SK-N-SH (cell line): ENCODE measurements at regions not wholly inside any gene's neighbourhood (a gene's known extent, or its start where the extent isn't known, plus 50 kb on each side); places are given as distances from the start of the nearest gene placed in this dataset.

ENCODE experiments used
- CTCF ChIA-PET: fragments of 300-600, 350-600 bp; formaldehyde crosslinking; extraction: SDS; loops from one replicate; lab custom pipeline; 2021; lab: Yijun Ruan, JAX
- POLR2A ChIA-PET: fragments of 350-600 bp; sonication (Branson Sonifier 250); formaldehyde crosslinking; extraction: SDS; loops from one replicate; lab custom pipeline; 2020; ENCODE audit warnings: antibody characterized with exemption, inconsistent platforms; lab: Yijun Ruan, JAX
- DNase-seq: peaks from one replicate; pipeline ENCODE4 v3.0.0; 2012
- H2AFZ ChIP-seq: fragments of 200-600 bp; sonication (generic); 2 replicates; pipeline ENCODE4 v1.8.1; 2016; ENCODE audit warnings: antibody characterized with exemption, mild to moderate bottlenecking, low read depth
- H3F3A ChIP-seq: fragments of 200-600 bp; sonication (generic); replicated peaks from 2 replicates; pipeline ENCODE3; 2016; ENCODE audit warnings: antibody characterized with exemption, mild to moderate bottlenecking; ENCODE audit not compliant: insufficient read depth
- H3K27ac ChIP-seq, 2 experiments: fragments of 200-500 bp in 1 of 2; fragments of 200-600 bp in 1 of 2; sonication (Bioruptor generic) in 1 of 2; sonication (generic), shearing (Covaris generic) in 1 of 2; 2 replicates each; pipeline versions ENCODE4 v1.5.1 to v1.6.1; 2014 to 2016; ENCODE audit warnings: low read depth in 2 of 2, inconsistent platforms in 1 of 2, low read length in 1 of 2, mild to moderate bottlenecking in 1 of 2, mixed read lengths in 1 of 2
- H3K27me3 ChIP-seq: fragments of 200-600 bp; sonication (generic), shearing (Covaris generic); 2 replicates; pipeline ENCODE4 v1.6.1; 2016; ENCODE audit warnings: mixed run types; ENCODE audit not compliant: insufficient read depth
- H3K36me3 ChIP-seq, 2 experiments: fragments of 200-500 bp in 1 of 2; fragments of 200-600 bp in 1 of 2; sonication (Bioruptor generic) in 1 of 2; sonication (generic) in 1 of 2; replicated peaks in 1 of 2; 2 replicates each; pipeline versions ENCODE3 to v1.5.1; 2014 to 2016; ENCODE audit warnings: low read length in 1 of 2, mild to moderate bottlenecking in 1 of 2; ENCODE audit not compliant: insufficient read depth in 2 of 2, control insufficient read depth in 1 of 2
- H3K4me1 ChIP-seq, 2 experiments: fragments of 200-500 bp in 1 of 2; fragments of 200-600 bp in 1 of 2; sonication (Bioruptor generic) in 1 of 2; sonication (generic), shearing (Covaris generic) in 1 of 2; 2 replicates each; pipeline versions ENCODE4 v1.5.1 to v1.6.1; 2014 to 2016; ENCODE audit warnings: low read depth in 1 of 2, low read length in 1 of 2, mixed run types in 1 of 2; ENCODE audit not compliant: insufficient read depth in 2 of 2, control insufficient read depth in 1 of 2
- H3K4me2 ChIP-seq: fragments of 200-600 bp; sonication (generic), shearing (Covaris generic); 2 replicates; pipeline ENCODE4 v1.6.1; 2017; ENCODE audit warnings: mixed run types
- H3K4me3 ChIP-seq, 2 experiments: fragments of 200-500 bp in 1 of 2; fragments of 200-600 bp in 1 of 2; sonication (Bioruptor generic) in 1 of 2; sonication (generic), shearing (Covaris generic) in 1 of 2; 2 replicates each; pipeline versions ENCODE4 v1.5.1 to v1.8.1; 2014 to 2016; ENCODE audit warnings: low read depth in 2 of 2, inconsistent platforms in 1 of 2, low read length in 1 of 2, mild to moderate bottlenecking in 1 of 2, mixed read lengths in 1 of 2, moderate library complexity in 1 of 2
- H3K79me2 ChIP-seq: fragments of 200-600 bp; sonication (generic); 2 replicates; pipeline ENCODE4 v1.8.1; 2017; ENCODE audit warnings: mild to moderate bottlenecking; ENCODE audit not compliant: insufficient read depth
- H3K9ac ChIP-seq: fragments of 200-600 bp; sonication (generic); 2 replicates; pipeline ENCODE4 v1.6.1; 2017; ENCODE audit warnings: mixed run types
- H3K9me2 ChIP-seq: fragments of 200-600 bp; sonication (generic); 2 replicates; pipeline ENCODE4 v1.6.1; 2017; ENCODE audit warnings: mixed run types
- H3K9me3 ChIP-seq: fragments of 200-600 bp; sonication (generic); 2 replicates; pipeline ENCODE4 v1.6.1; 2017; ENCODE audit warnings: mixed run types, mild to moderate bottlenecking, moderate library complexity
- H4K20me1 ChIP-seq: fragments of 200-600 bp; sonication (generic); 2 replicates; pipeline ENCODE4 v1.6.1; 2017; ENCODE audit warnings: mild to moderate bottlenecking, mixed run types; ENCODE audit not compliant: insufficient read depth
- ELF1 ChIP-seq: IDR thresholded peaks from 2 replicates; pipeline ENCODE4 v1.4.0; 2012
- EP300 ChIP-seq, 2 experiments: IDR thresholded peaks; 2 replicates each; pipeline versions ENCODE4 v1.4.0 to v1.6.1; 2012; ENCODE audit warnings: borderline replicate concordance in 1 of 2, low read depth in 1 of 2, low read length in 1 of 2
- EZH2phosphoT487 ChIP-seq: fragments of 200-600 bp; sonication (generic); IDR thresholded peaks from 2 replicates; pipeline ENCODE4 v1.6.1; 2017; ENCODE audit warnings: low read depth, mixed run types, mild to moderate bottlenecking, antibody characterized with exemption, moderate library complexity, borderline replicate concordance
- FOSL2 ChIP-seq: IDR thresholded peaks from 2 replicates; pipeline ENCODE4 v1.4.0; 2012; ENCODE audit warnings: low read depth, mild to moderate bottlenecking, moderate library complexity, borderline replicate concordance
- FOXJ3 ChIP-seq: sonication (generic); formaldehyde crosslinking; IDR thresholded peaks from 2 replicates; pipeline ENCODE4 v1.5.1; 2020; ENCODE audit warnings: mild to moderate bottlenecking, missing genetic modification reagents
- GABPA ChIP-seq: IDR thresholded peaks from 2 replicates; pipeline ENCODE4 v1.4.0; 2012; ENCODE audit warnings: low read depth, mild to moderate bottlenecking
- GATA2 ChIP-seq: sonication (generic); formaldehyde crosslinking; IDR thresholded peaks from 2 replicates; pipeline ENCODE4 v1.5.0; 2020; ENCODE audit warnings: mild to moderate bottlenecking, missing genetic modification reagents
- MEF2A ChIP-seq: IDR thresholded peaks from 2 replicates; pipeline ENCODE4 v1.4.0; 2012; ENCODE audit warnings: low read depth, borderline replicate concordance
- MXI1 ChIP-seq: IDR thresholded peaks from 2 replicates; pipeline ENCODE4 v1.6.1; 2012; ENCODE audit warnings: mild to moderate bottlenecking, low read depth, low read length, improper control_type of control experiment
- NFIC ChIP-seq: IDR thresholded peaks from 2 replicates; pipeline ENCODE4 v1.4.0; 2012; ENCODE audit warnings: borderline replicate concordance
- NRF1 ChIP-seq: IDR thresholded peaks from 2 replicates; pipeline ENCODE4 v1.6.1; 2012; ENCODE audit warnings: low read depth, mild to moderate bottlenecking, low read length
- RCOR1 ChIP-seq: fragments of 150-350 bp; IDR thresholded peaks from 2 replicates; pipeline ENCODE4 v1.6.1; 2017; ENCODE audit warnings: antibody characterized with exemption, low read length
- SIN3A ChIP-seq: IDR thresholded peaks from 2 replicates; pipeline ENCODE4 v1.6.1; 2012; ENCODE audit warnings: low read depth, mild to moderate bottlenecking, low read length, moderate library complexity, borderline replicate concordance
- SMC3 ChIP-seq: IDR thresholded peaks from 2 replicates; pipeline ENCODE4 v1.6.1; 2012; ENCODE audit warnings: low read depth, low read length, improper control_type of control experiment
- TCF12 ChIP-seq: IDR thresholded peaks from 2 replicates; pipeline ENCODE4 v1.4.0; 2012
- YY1 ChIP-seq: IDR thresholded peaks from 2 replicates; pipeline ENCODE4 v1.4.0; 2012; ENCODE audit warnings: low read depth, mild to moderate bottlenecking
- WGBS: methylation state at CpG from one replicate; pipeline ENCODE4 v1.1.6; 2017; ENCODE audit warnings: low lambda C conversion rate; 5-methylcytosine and 5-hydroxymethylcytosine counted together
- TF ChIP-seq, protein P1 (sequence below): IDR thresholded peaks from 2 replicates; pipeline ENCODE4 v1.4.0; 2012; ENCODE audit warnings: low read depth, borderline replicate concordance
- TF ChIP-seq, protein P2 (sequence below): IDR thresholded peaks from 2 replicates; pipeline ENCODE4 v1.4.0; 2012; ENCODE audit warnings: low read depth, borderline replicate concordance
- TF ChIP-seq, protein P3 (sequence below): fragments of 150-350 bp; IDR thresholded peaks from 2 replicates; pipeline ENCODE4 v1.6.1; 2017; ENCODE audit warnings: antibody characterized with exemption, low read length, low read depth, borderline replicate concordance
- TF ChIP-seq, protein P4 (sequence below): IDR thresholded peaks from 2 replicates; pipeline ENCODE4 v1.6.1; 2012; ENCODE audit warnings: mild to moderate bottlenecking, low read depth, low read length, moderate library complexity

DNA sequence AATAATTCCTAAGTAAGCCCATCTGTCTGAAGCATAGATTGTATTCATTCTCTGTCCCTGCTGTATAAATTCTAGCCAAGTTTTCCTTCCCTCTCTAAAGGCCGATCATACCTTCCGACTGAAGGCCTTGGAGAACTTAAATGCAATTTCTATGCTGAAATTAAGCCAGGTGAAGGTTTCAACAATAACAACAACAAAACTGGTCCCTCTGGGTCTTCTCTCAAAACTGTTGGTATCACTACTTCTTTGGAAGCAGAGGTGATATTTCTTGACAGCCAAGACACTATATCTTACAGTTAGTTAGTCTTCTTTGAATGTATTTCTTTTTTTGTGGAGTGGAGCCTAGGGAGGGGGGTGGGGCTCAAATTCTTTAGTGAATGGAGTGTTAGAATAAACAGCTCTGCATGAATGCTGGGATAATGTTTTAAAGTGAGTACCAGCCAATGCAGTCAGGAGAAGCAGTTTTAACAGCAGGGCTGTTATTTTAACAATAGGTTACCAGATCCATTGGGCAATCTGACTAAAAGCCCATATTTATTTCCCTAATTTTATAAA is 508.9 kb downstream of the EBF1 start:
- no peaks in the 10 kb centered on the region for H3F3A ChIP-seq
- no peak overlapping the region for H3K4me2 ChIP-seq
- H3K79me2 ChIP-seq = no peaks in the 10 kb centered on the region
- H3K27ac ChIP-seq = no peak overlapping the region
- no peaks in the 10 kb centered on the region for H3K9me2 ChIP-seq
- no peaks in the 10 kb centered on the region for H4K20me1 ChIP-seq
- POLR2A ChIA-PET = no interaction called here
- CTCF ChIA-PET = interaction anchor here (0.9 kb wide), 2 partner anchors 416 to 516 kb away, joined by 3 read pairs; no protein-coding TSS in a partner anchor
- no peak overlapping the region for H2AFZ ChIP-seq
- TF ChIP-seq NRF1 (no peak), YY1 (no peak), EZH2phosphoT487 (no peak), FOSL2 (no peak), GABPA (no peak), SIN3A (no peak), EP300 (IDR thresholded peaks at IDR 0.05; ENCODE audit: borderline replicate concordance in 1 of 2, low read depth in 1 of 2, low read length in 1 of 2) (no peak)
- TF ChIP-seq, protein P1, sequence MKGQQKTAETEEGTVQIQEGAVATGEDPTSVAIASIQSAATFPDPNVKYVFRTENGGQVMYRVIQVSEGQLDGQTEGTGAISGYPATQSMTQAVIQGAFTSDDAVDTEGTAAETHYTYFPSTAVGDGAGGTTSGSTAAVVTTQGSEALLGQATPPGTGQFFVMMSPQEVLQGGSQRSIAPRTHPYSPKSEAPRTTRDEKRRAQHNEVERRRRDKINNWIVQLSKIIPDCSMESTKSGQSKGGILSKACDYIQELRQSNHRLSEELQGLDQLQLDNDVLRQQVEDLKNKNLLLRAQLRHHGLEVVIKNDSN = no peak
- TF ChIP-seq, protein P2, sequence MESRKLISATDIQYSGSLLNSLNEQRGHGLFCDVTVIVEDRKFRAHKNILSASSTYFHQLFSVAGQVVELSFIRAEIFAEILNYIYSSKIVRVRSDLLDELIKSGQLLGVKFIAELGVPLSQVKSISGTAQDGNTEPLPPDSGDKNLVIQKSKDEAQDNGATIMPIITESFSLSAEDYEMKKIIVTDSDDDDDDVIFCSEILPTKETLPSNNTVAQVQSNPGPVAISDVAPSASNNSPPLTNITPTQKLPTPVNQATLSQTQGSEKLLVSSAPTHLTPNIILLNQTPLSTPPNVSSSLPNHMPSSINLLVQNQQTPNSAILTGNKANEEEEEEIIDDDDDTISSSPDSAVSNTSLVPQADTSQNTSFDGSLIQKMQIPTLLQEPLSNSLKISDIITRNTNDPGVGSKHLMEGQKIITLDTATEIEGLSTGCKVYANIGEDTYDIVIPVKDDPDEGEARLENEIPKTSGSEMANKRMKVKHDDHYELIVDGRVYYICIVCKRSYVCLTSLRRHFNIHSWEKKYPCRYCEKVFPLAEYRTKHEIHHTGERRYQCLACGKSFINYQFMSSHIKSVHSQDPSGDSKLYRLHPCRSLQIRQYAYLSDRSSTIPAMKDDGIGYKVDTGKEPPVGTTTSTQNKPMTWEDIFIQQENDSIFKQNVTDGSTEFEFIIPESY = no peak
- no peak for DNase-seq
- no peaks in the 10 kb centered on the region for H3K36me3 ChIP-seq
- no peak overlapping the region for H3K4me3 ChIP-seq
- 51% methylated on average over 2 of the region's 2 CpGs for WGBS
- no peaks in the 10 kb centered on the region for H3K9me3 ChIP-seq
- H3K9ac ChIP-seq = no peak overlapping the region
- H3K27me3 ChIP-seq = no peaks in the 10 kb centered on the region
- peaks cover 0 to 3% of the 10 kb centered on the region in 2 experiments; a peak in 2 of 4 replicates for H3K4me1 ChIP-seq

DNA sequence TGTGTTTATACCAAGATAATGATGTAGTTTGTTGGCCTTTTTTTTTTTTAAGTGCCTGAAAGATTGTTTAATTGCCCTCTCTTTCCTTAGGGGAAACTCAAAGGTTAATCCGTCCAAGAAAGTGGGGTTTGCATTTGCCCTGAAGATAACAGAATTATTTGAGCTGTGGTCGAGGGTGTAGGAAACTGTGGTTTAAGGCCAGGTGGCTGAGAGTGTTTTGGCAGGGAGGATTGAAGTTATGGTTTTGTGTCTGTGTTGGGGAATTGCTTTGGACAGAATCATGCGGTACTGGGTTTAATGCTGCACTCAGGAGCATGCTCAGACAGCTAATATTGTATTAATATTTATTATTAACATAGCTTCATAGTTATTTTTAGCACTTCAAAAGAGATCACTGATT is 509.8 kb downstream of the EBF1 start:
- DNase-seq = no peak
- H3F3A ChIP-seq = no peaks in the 10 kb centered on the region
- H3K4me1 ChIP-seq = peaks cover 0 to 3% of the 10 kb centered on the region in 2 experiments; a peak in 2 of 4 replicates
- H3K9me3 ChIP-seq = no peaks in the 10 kb centered on the region
- ChIA-PET CTCF (interaction anchor here (0.9 kb wide), 1 partner anchor 515 kb away, joined by 3 read pairs; no protein-coding TSS in a partner anchor), POLR2A (no interaction called here)
- H3K79me2 ChIP-seq = no peaks in the 10 kb centered on the region
- no peaks in the 10 kb centered on the region for H3K9me2 ChIP-seq
- no peaks in the 10 kb centered on the region for H3K36me3 ChIP-seq
- 31% methylated on average over 3 of the region's 3 CpGs for WGBS
- H4K20me1 ChIP-seq = no peaks in the 10 kb centered on the region
- no peak overlapping the region for H3K4me2 ChIP-seq
- H3K27ac ChIP-seq = no peak overlapping the region
- no peak overlapping the region for H3K9ac ChIP-seq
- H3K4me3 ChIP-seq = no peak overlapping the region
- no peak overlapping the region for H2AFZ ChIP-seq
- no peaks in the 10 kb centered on the region for H3K27me3 ChIP-seq
- TF ChIP-seq GABPA (no peak), MEF2A (no peak), MXI1 (no peak), RCOR1 (no peak), GATA2 (CRISPR knock-in tag) (no peak), TCF12 (no peak), SIN3A (no peak), NFIC (no peak), ELF1 (no peak), FOXJ3 (CRISPR knock-in tag) (no peak), SMC3 (no peak)
- TF ChIP-seq, protein P3, sequence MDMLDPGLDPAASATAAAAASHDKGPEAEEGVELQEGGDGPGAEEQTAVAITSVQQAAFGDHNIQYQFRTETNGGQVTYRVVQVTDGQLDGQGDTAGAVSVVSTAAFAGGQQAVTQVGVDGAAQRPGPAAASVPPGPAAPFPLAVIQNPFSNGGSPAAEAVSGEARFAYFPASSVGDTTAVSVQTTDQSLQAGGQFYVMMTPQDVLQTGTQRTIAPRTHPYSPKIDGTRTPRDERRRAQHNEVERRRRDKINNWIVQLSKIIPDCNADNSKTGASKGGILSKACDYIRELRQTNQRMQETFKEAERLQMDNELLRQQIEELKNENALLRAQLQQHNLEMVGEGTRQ = no peak
- TF ChIP-seq, protein P4, sequence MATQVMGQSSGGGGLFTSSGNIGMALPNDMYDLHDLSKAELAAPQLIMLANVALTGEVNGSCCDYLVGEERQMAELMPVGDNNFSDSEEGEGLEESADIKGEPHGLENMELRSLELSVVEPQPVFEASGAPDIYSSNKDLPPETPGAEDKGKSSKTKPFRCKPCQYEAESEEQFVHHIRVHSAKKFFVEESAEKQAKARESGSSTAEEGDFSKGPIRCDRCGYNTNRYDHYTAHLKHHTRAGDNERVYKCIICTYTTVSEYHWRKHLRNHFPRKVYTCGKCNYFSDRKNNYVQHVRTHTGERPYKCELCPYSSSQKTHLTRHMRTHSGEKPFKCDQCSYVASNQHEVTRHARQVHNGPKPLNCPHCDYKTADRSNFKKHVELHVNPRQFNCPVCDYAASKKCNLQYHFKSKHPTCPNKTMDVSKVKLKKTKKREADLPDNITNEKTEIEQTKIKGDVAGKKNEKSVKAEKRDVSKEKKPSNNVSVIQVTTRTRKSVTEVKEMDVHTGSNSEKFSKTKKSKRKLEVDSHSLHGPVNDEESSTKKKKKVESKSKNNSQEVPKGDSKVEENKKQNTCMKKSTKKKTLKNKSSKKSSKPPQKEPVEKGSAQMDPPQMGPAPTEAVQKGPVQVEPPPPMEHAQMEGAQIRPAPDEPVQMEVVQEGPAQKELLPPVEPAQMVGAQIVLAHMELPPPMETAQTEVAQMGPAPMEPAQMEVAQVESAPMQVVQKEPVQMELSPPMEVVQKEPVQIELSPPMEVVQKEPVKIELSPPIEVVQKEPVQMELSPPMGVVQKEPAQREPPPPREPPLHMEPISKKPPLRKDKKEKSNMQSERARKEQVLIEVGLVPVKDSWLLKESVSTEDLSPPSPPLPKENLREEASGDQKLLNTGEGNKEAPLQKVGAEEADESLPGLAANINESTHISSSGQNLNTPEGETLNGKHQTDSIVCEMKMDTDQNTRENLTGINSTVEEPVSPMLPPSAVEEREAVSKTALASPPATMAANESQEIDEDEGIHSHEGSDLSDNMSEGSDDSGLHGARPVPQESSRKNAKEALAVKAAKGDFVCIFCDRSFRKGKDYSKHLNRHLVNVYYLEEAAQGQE = no peak
